SK-N-SH treated with all-trans-retinoic acid at 6 μM for 48 hours (cell line): ENCODE measurements at regions not wholly inside any gene's neighbourhood (a gene's known extent, or its start where the extent isn't known, plus 50 kb on each side); places are given as distances from the start of the nearest gene placed in this dataset.

ENCODE experiments used
- ATAC-seq: fragments of 200-7000 bp; cut with Tn5 transposase; 3 replicates; pipeline ENCODE4 v1.9.1; 2020; ENCODE audit warnings: mild to moderate bottlenecking, moderate library complexity
- ARNTL ChIP-seq: fragments of 450-650 bp; formaldehyde crosslinking; IDR thresholded peaks from 2 replicates; pipeline ENCODE4 v1.5.0; 2020; ENCODE audit warnings: low read depth, mild to moderate bottlenecking, moderate library complexity, borderline replicate concordance
- BACH2 ChIP-seq: fragments of 250-450 bp; sonication (Bioruptor Pico); IDR thresholded peaks from 2 replicates; pipeline ENCODE4 v1.9.0; 2021; ENCODE audit warnings: mild to moderate bottlenecking, borderline replicate concordance
- CREB5 ChIP-seq: fragments of 250-450 bp; sonication (Bioruptor Pico); IDR thresholded peaks from 2 replicates; pipeline ENCODE4 v1.5.1; 2020; ENCODE audit warnings: low read depth, mild to moderate bottlenecking, moderate library complexity
- CSDC2 ChIP-seq: fragments of 250-450 bp; sonication (Bioruptor Pico); IDR thresholded peaks from 2 replicates; pipeline ENCODE4 v1.5.0; 2020; ENCODE audit warnings: mild to moderate bottlenecking, moderate library complexity
- CSRNP3 ChIP-seq: fragments of 250-450 bp; sonication (Bioruptor Pico); IDR thresholded peaks from 2 replicates; pipeline ENCODE4 v1.5.1; 2021; ENCODE audit warnings: mild to moderate bottlenecking, moderate library complexity
- ESRRG ChIP-seq: fragments of 250-450 bp; sonication (Bioruptor Pico); IDR thresholded peaks from 2 replicates; pipeline ENCODE4 v1.6.1; 2021; ENCODE audit warnings: mild to moderate bottlenecking
- GLIS3 ChIP-seq: fragments of 250-450 bp; sonication (Bioruptor Pico); IDR thresholded peaks from 2 replicates; pipeline ENCODE4 v1.5.0; 2020; ENCODE audit warnings: mild to moderate bottlenecking, moderate library complexity
- ISL1 ChIP-seq: fragments of 250-450 bp; sonication (Bioruptor Pico); IDR thresholded peaks from 2 replicates; pipeline ENCODE4 v2.1.2; 2022; ENCODE audit warnings: mild to moderate bottlenecking, moderate library complexity
- OSR1 ChIP-seq: fragments of 250-450 bp; sonication (Bioruptor Pico); IDR thresholded peaks from 2 replicates; pipeline ENCODE4 v1.8.0; 2022; ENCODE audit warnings: moderate library complexity, mild to moderate bottlenecking, inconsistent platforms
- PATZ1 ChIP-seq: fragments of 250-450 bp; sonication (Bioruptor Pico); IDR thresholded peaks from 2 replicates; pipeline ENCODE4 v1.8.0; 2020; ENCODE audit warnings: mild to moderate bottlenecking, moderate library complexity, borderline replicate concordance
- POU6F1 ChIP-seq: fragments of 250-450 bp; sonication (Bioruptor Pico); IDR thresholded peaks from 2 replicates; pipeline ENCODE4 v1.8.0; 2021; ENCODE audit warnings: low read depth, mild to moderate bottlenecking, moderate library complexity, borderline replicate concordance
- PPARA ChIP-seq: fragments of 250-450 bp; sonication (Bioruptor Pico); IDR thresholded peaks from 2 replicates; pipeline ENCODE4 v1.5.0; 2020; ENCODE audit warnings: mild to moderate bottlenecking, borderline replicate concordance
- SNAI2 ChIP-seq: fragments of 250-450 bp; sonication (Bioruptor Pico); IDR thresholded peaks from 2 replicates; pipeline ENCODE4 v1.5.0; 2020; ENCODE audit warnings: mild to moderate bottlenecking, moderate library complexity
- TCF4 ChIP-seq: fragments of 250-450 bp; sonication (Bioruptor Pico); IDR thresholded peaks from 2 replicates; pipeline ENCODE4 v1.8.0; 2021; ENCODE audit warnings: mild to moderate bottlenecking, moderate library complexity, borderline replicate concordance
- TOX ChIP-seq: fragments of 250-450 bp; sonication (Bioruptor Pico); IDR thresholded peaks from 2 replicates; pipeline ENCODE4 v1.8.0; 2021; ENCODE audit warnings: mild to moderate bottlenecking, moderate library complexity, borderline replicate concordance
- TSHZ2 ChIP-seq: fragments of 250-450 bp; sonication (Bioruptor Pico); IDR thresholded peaks from 2 replicates; pipeline ENCODE4 v1.5.0; 2020; ENCODE audit warnings: mild to moderate bottlenecking, moderate library complexity
- ZFP3 ChIP-seq: fragments of 250-450 bp; sonication (Bioruptor Pico); IDR thresholded peaks from 2 replicates; pipeline ENCODE4 v1.5.0; 2020; ENCODE audit warnings: mild to moderate bottlenecking, moderate library complexity
- ZFP30 ChIP-seq: fragments of 450-650 bp; formaldehyde crosslinking; IDR thresholded peaks from 2 replicates; pipeline ENCODE4 v1.5.0; 2022; ENCODE audit warnings: mild to moderate bottlenecking, moderate library complexity
- ZNF565 ChIP-seq: fragments of 450-650 bp; formaldehyde crosslinking; conservative IDR thresholded peaks from 2 replicates; pipeline ENCODE4 v1.5.0; 2020; ENCODE audit warnings: low read depth, mild to moderate bottlenecking, moderate library complexity
- ZNF70 ChIP-seq: fragments of 450-650 bp; formaldehyde crosslinking; IDR thresholded peaks from 2 replicates; pipeline ENCODE4 v1.5.0; 2020; ENCODE audit warnings: mild to moderate bottlenecking, moderate library complexity
- ZNF8 ChIP-seq: fragments of 450-650 bp; formaldehyde crosslinking; IDR thresholded peaks from 2 replicates; pipeline ENCODE4 v1.5.0; 2020; ENCODE audit warnings: mild to moderate bottlenecking, moderate library complexity

GRCh38 chr21:14881863-14882499 is 182.8 kb downstream of the NRIP1 start:
- TF ChIP-seq ZNF8 (CRISPR knock-in tag) (no peak), GLIS3 (no peak), CREB5 (no peak), ZNF565 (no peak), ARNTL (CRISPR knock-in tag) (no peak), ZFP3 (CRISPR knock-in tag) (no peak), OSR1 (CRISPR knock-in tag) (no peak), ZFP30 (CRISPR knock-in tag) (no peak)
- TF ChIP-seq, all 23 proteins: peak for 0
- no peak for ATAC-seq

GRCh38 chr21:14880922-14881321 is 183.9 kb downstream of the NRIP1 start:
- TF ChIP-seq PPARA (no peak), GLIS3 (no peak), CREB5 (no peak), CSRNP3 (CRISPR knock-in tag) (no peak), CSDC2 (CRISPR knock-in tag) (no peak), TSHZ2 (CRISPR knock-in tag) (no peak), POU6F1 (CRISPR knock-in tag) (no peak), PATZ1 (no peak), ISL1 (CRISPR knock-in tag) (no peak), ZFP30 (CRISPR knock-in tag) (no peak), ZFP3 (CRISPR knock-in tag) (no peak), TOX (CRISPR knock-in tag) (no peak), SNAI2 (CRISPR knock-in tag) (no peak), BACH2 (CRISPR knock-in tag) (no peak), ESRRG (no peak), ZNF8 (CRISPR knock-in tag) (no peak), TCF4 (CRISPR knock-in tag) (no peak)
- ATAC-seq = no peak

GRCh38 chr21:14879458-14879857 is 185.3 kb downstream of the NRIP1 start:
- ATAC-seq = no peak
- no peak for TF ChIP-seq TCF4 (CRISPR knock-in tag)
- TF ChIP-seq SNAI2 (CRISPR knock-in tag) = no peak
- no peak for TF ChIP-seq ZNF8 (CRISPR knock-in tag)
- TF ChIP-seq GLIS3 = no peak
- no peak for TF ChIP-seq CSDC2 (CRISPR knock-in tag)
- TF ChIP-seq CREB5 = no peak
- no peak for TF ChIP-seq ZNF70
- TF ChIP-seq POU6F1 (CRISPR knock-in tag) = no peak
- no peak for TF ChIP-seq PATZ1
